H9 (cell line): ENCODE measurements at regions not wholly inside any gene's neighbourhood (a gene's known extent, or its start where the extent isn't known, plus 50 kb on each side); places are given as distances from the start of the nearest gene placed in this dataset.

Source experiments
- DNase-seq: peaks from one replicate; pipeline ENCODE4 v3.0.0-alpha.2; 2017
- H2AFZ ChIP-seq: one replicate; pipeline ENCODE4 v1.6.1; 2013; ENCODE audit warnings: mild to moderate bottlenecking, low read length, control low read depth, moderate library complexity
- H2AK5ac ChIP-seq: 2 replicates; pipeline ENCODE4 v1.6.1; 2013; ENCODE audit warnings: low read length, control low read depth, mixed read lengths; ENCODE audit not compliant: insufficient read length
- H2BK120ac ChIP-seq: one replicate; pipeline ENCODE4 v1.6.1; 2013; ENCODE audit warnings: low read depth, mild to moderate bottlenecking, low read length, control low read depth, inconsistent platforms; ENCODE audit not compliant: poor library complexity, severe bottlenecking
- H2BK12ac ChIP-seq: 2 replicates; pipeline ENCODE4 v1.6.1; 2013; ENCODE audit warnings: low read length, control low read depth, mixed read lengths, low read depth; ENCODE audit not compliant: insufficient read length
- H2BK15ac ChIP-seq: 2 replicates; pipeline ENCODE4 v1.6.1; 2013; ENCODE audit warnings: low read depth, low read length, control low read depth
- H2BK20ac ChIP-seq: one replicate; pipeline ENCODE4 v1.6.1; 2013; ENCODE audit warnings: low read depth, mild to moderate bottlenecking, low read length, control low read depth, inconsistent platforms; ENCODE audit not compliant: poor library complexity, severe bottlenecking
- H2BK5ac ChIP-seq: 2 replicates; pipeline ENCODE4 v1.6.1; 2013; ENCODE audit warnings: low read length, control low read depth, mixed read lengths; ENCODE audit not compliant: insufficient read length
- H3K14ac ChIP-seq: 2 replicates; pipeline ENCODE4 v1.6.1; 2013; ENCODE audit warnings: low read length, control low read depth; ENCODE audit not compliant: insufficient read depth
- H3K18ac ChIP-seq: 2 replicates; pipeline ENCODE4 v1.6.1; 2013; ENCODE audit warnings: low read depth, mild to moderate bottlenecking, mixed read lengths, low read length, control low read depth; ENCODE audit not compliant: insufficient read length
- H3K23ac ChIP-seq: 2 replicates; pipeline ENCODE4 v1.6.1; 2013; ENCODE audit warnings: low read length, control low read depth, mixed read lengths, low read depth; ENCODE audit not compliant: insufficient read length
- H3K23me2 ChIP-seq: 2 replicates; pipeline ENCODE4 v1.6.1; 2013; ENCODE audit warnings: low read depth, mild to moderate bottlenecking, mixed read lengths, low read length, control low read depth; ENCODE audit not compliant: insufficient read length, poor library complexity, severe bottlenecking
- H3K27ac ChIP-seq: 2 replicates; pipeline ENCODE4 v1.5.1; 2013; ENCODE audit warnings: low read length, control low read depth, mixed read lengths, low read depth; ENCODE audit not compliant: insufficient read length
- H3K27me3 ChIP-seq: 2 replicates; pipeline ENCODE4 v1.6.1; 2013; ENCODE audit warnings: low read length, control low read depth, inconsistent platforms; ENCODE audit not compliant: insufficient read depth
- H3K4ac ChIP-seq: 2 replicates; pipeline ENCODE4 v1.6.1; 2013; ENCODE audit warnings: low read depth, mild to moderate bottlenecking, control low read depth, inconsistent platforms, low read length, moderate library complexity
- H3K4me1 ChIP-seq: 2 replicates; pipeline ENCODE4 v1.6.1; 2013; ENCODE audit warnings: low read length, control low read depth, inconsistent platforms; ENCODE audit not compliant: insufficient read depth
- H3K4me2 ChIP-seq: 2 replicates; pipeline ENCODE4 v1.6.1; 2013; ENCODE audit warnings: low read length, control low read depth, mixed read lengths; ENCODE audit not compliant: insufficient read length, insufficient read depth
- H3K56ac ChIP-seq: 2 replicates; pipeline ENCODE4 v1.6.1; 2013; ENCODE audit warnings: low read depth, mild to moderate bottlenecking, mixed read lengths, low read length, control low read depth; ENCODE audit not compliant: insufficient read length
- H3K79me1 ChIP-seq: 2 replicates; pipeline ENCODE4 v1.6.1; 2013; ENCODE audit warnings: low read depth, mild to moderate bottlenecking, moderate library complexity, low read length, control low read depth, inconsistent platforms; ENCODE audit not compliant: insufficient read depth, poor library complexity, severe bottlenecking
- H3K79me2 ChIP-seq: 2 replicates; pipeline ENCODE4 v1.6.1; 2013; ENCODE audit warnings: low read length, control low read depth, inconsistent platforms; ENCODE audit not compliant: insufficient read depth
- H3K9ac ChIP-seq: 2 replicates; pipeline ENCODE4 v1.6.1; 2013; ENCODE audit warnings: low read length, control low read depth, mixed read lengths; ENCODE audit not compliant: insufficient read length; ENCODE audit errors: extremely low read depth
- H3K9me3 ChIP-seq: one replicate; pipeline ENCODE4 v1.6.1; 2013; ENCODE audit warnings: low read depth, low read length, inconsistent platforms; ENCODE audit not compliant: control insufficient read depth
- H3T11ph ChIP-seq: one replicate; pipeline ENCODE4 v1.6.1; 2013; ENCODE audit warnings: mild to moderate bottlenecking, low read length, control low read depth, inconsistent platforms
- H4K20me1 ChIP-seq: one replicate; pipeline ENCODE4 v1.6.1; 2013; ENCODE audit not compliant: control insufficient read depth, insufficient read length, insufficient read depth
- H4K5ac ChIP-seq: 2 replicates; pipeline ENCODE4 v1.6.1; 2013; ENCODE audit warnings: low read depth, mild to moderate bottlenecking, mixed read lengths, low read length, control low read depth; ENCODE audit not compliant: insufficient read length
- H4K8ac ChIP-seq: replicated peaks from 2 replicates; pipeline ENCODE4 v1.6.1; 2013; ENCODE audit warnings: low read length, control low read depth, mixed read lengths, low read depth; ENCODE audit not compliant: insufficient read length
- H4K91ac ChIP-seq: 2 replicates; pipeline ENCODE4 v1.6.1; 2013; ENCODE audit warnings: low read depth, mild to moderate bottlenecking, moderate library complexity, mixed read lengths, low read length, control low read depth; ENCODE audit not compliant: insufficient read length
- H3K27ac Mint-ChIP-seq, 3 experiments: 2 replicates in 2 of 3; 3 replicates in 1 of 3; pipeline ENCODE4 v1.8.0; 2020 to 2021; ENCODE audit warnings: mixed read lengths in 3 of 3, mild to moderate bottlenecking in 1 of 3, moderate library complexity in 1 of 3
- H3K27me3 Mint-ChIP-seq: 2 replicates; pipeline ENCODE4 v1.8.0; 2021; ENCODE audit warnings: low read depth, mild to moderate bottlenecking, moderate library complexity, mixed read lengths
- H3K36me3 Mint-ChIP-seq, 3 experiments: 2 replicates in 2 of 3; 3 replicates in 1 of 3; pipeline ENCODE4 v1.8.0; 2020 to 2021; ENCODE audit warnings: low read depth in 3 of 3, mixed read lengths in 3 of 3; ENCODE audit not compliant: insufficient read depth in 1 of 3
- H3K4me1 Mint-ChIP-seq, 2 experiments: 2 replicates each; pipeline ENCODE4 v1.8.0; 2020; ENCODE audit warnings: mixed read lengths in 2 of 2
- H3K4me3 Mint-ChIP-seq, 2 experiments: 2 replicates in 1 of 2; 3 replicates in 1 of 2; pipeline ENCODE4 v1.8.0; 2020 to 2021; ENCODE audit warnings: mild to moderate bottlenecking in 2 of 2, mixed read lengths in 2 of 2, moderate library complexity in 1 of 2
- H3K9me3 Mint-ChIP-seq, 2 experiments: 2 replicates in 1 of 2; 3 replicates in 1 of 2; pipeline ENCODE4 v1.8.0; 2020; ENCODE audit warnings: mild to moderate bottlenecking in 2 of 2, mixed read lengths in 2 of 2, moderate library complexity in 1 of 2
- WGBS: extraction: QIAGEN DNeasy Blood & Tissue Kit; methylation state at CpG from one replicate; pipeline ENCODE4 v1.1.7; 2013; ENCODE audit warnings: missing lambda C conversion rate, low lambda C conversion rate, mixed read lengths; ENCODE audit not compliant: insufficient read length; ENCODE audit errors: extremely low coverage; 5-methylcytosine and 5-hydroxymethylcytosine counted together
- TF ChIP-seq, protein P1 (sequence below): fragments of 200-600 bp; sonication (generic); conservative IDR thresholded peaks from 3 replicates; pipeline ENCODE4 v1.8.0; 2021; ENCODE audit warnings: antibody characterized with exemption, mild to moderate bottlenecking

DNA sequence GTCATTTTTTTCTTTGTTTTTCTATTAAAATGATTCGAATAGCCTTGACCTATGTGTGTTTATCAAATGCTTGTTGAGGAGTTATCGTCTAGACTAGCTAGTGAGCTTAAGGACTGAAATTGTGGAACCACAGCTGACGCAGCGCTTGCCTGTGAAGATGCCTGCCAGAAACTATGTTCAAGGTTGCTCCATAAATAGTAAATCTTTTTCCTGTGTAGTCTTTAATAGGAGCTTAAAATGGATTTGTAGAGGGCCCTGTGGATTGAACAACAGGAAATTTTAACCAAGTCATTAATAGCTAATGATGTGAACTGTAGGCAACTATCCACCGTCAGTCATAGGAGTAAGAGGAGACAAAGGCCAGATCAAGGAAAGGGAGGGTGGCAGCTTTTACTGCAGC is 145.1 kb downstream of the GNAI1 start:
- Histone ChIP-seq H3K23ac (no peak overlapping the region), H4K20me1 (no peaks in the 10 kb centered on the region), H3K4ac (no peak overlapping the region), H3K79me1 (no peaks in the 10 kb centered on the region), H2BK12ac (no peak overlapping the region), H2BK5ac (no peak overlapping the region), H3K9ac (no peak overlapping the region), H3T11ph (no peak overlapping the region), H2BK120ac (no peak overlapping the region), H3K9me3 (no peaks in the 10 kb centered on the region), H4K8ac (no peak overlapping the region), H3K18ac (no peak overlapping the region), H3K27ac (no peak overlapping the region), H4K5ac (no peak overlapping the region), H3K27me3 (no peaks in the 10 kb centered on the region), H3K56ac (no peak overlapping the region), H3K4me2 (no peak overlapping the region), H2AK5ac (no peak overlapping the region), H3K23me2 (no peaks in the 10 kb centered on the region), H2BK20ac (no peak overlapping the region), H3K79me2 (no peaks in the 10 kb centered on the region), H3K14ac (no peak overlapping the region), H2BK15ac (no peak overlapping the region), H3K4me1 (no peaks in the 10 kb centered on the region; the same call in 1 of the 2 replicates), H2AFZ (no peak overlapping the region), H4K91ac (no peak overlapping the region)
- TF ChIP-seq, protein P1, sequence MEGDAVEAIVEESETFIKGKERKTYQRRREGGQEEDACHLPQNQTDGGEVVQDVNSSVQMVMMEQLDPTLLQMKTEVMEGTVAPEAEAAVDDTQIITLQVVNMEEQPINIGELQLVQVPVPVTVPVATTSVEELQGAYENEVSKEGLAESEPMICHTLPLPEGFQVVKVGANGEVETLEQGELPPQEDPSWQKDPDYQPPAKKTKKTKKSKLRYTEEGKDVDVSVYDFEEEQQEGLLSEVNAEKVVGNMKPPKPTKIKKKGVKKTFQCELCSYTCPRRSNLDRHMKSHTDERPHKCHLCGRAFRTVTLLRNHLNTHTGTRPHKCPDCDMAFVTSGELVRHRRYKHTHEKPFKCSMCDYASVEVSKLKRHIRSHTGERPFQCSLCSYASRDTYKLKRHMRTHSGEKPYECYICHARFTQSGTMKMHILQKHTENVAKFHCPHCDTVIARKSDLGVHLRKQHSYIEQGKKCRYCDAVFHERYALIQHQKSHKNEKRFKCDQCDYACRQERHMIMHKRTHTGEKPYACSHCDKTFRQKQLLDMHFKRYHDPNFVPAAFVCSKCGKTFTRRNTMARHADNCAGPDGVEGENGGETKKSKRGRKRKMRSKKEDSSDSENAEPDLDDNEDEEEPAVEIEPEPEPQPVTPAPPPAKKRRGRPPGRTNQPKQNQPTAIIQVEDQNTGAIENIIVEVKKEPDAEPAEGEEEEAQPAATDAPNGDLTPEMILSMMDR, result no peak
- Mint-ChIP-seq H3K27me3 (no peaks in the 10 kb centered on the region), H3K9me3 (no peaks in the 10 kb centered on the region), H3K36me3 (no peaks in the 10 kb centered on the region), H3K4me1 (peaks cover 4 to 7% of the 10 kb centered on the region in 2 experiments), H3K4me3 (no peak overlapping the region), H3K27ac (no peak overlapping the region)
- no CpG with 5 or more reads among the region's 5 CpGs for WGBS
- DNase-seq, result no peak
